ENCODE measurements at regions not wholly inside any gene's neighbourhood (a gene's known extent, or its start where the extent isn't known, plus 50 kb on each side); places are given as distances from the start of the nearest gene placed in this dataset.

- no peak overlapping the region for H2AFZ ChIP-seq (ENCODE audit: low read length)
- no peaks in the 10 kb centered on the region for H3K27me3 ChIP-seq (ENCODE audit: insufficient read depth, low read length)
- H3K4me3 ChIP-seq (ENCODE audit: insufficient read depth, low read length) = no peak overlapping the region
- H3K27ac ChIP-seq (ENCODE audit: low read depth, low read length) = no peak overlapping the region
- DNase-seq (ENCODE audit: insufficient read length, low spot score, missing footprints) = no peak
- H3K79me2 ChIP-seq (ENCODE audit: insufficient read depth, low read length) = no peaks in the 10 kb centered on the region
- TF ChIP-seq, protein P1, sequence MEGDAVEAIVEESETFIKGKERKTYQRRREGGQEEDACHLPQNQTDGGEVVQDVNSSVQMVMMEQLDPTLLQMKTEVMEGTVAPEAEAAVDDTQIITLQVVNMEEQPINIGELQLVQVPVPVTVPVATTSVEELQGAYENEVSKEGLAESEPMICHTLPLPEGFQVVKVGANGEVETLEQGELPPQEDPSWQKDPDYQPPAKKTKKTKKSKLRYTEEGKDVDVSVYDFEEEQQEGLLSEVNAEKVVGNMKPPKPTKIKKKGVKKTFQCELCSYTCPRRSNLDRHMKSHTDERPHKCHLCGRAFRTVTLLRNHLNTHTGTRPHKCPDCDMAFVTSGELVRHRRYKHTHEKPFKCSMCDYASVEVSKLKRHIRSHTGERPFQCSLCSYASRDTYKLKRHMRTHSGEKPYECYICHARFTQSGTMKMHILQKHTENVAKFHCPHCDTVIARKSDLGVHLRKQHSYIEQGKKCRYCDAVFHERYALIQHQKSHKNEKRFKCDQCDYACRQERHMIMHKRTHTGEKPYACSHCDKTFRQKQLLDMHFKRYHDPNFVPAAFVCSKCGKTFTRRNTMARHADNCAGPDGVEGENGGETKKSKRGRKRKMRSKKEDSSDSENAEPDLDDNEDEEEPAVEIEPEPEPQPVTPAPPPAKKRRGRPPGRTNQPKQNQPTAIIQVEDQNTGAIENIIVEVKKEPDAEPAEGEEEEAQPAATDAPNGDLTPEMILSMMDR (IDR thresholded peaks at IDR 0.05; ENCODE audit: extremely low read depth, low read depth, low read length) = no peak
- H3K36me3 ChIP-seq (ENCODE audit: insufficient read depth, low read length) = no peaks in the 10 kb centered on the region
- H4K20me1 ChIP-seq (ENCODE audit: insufficient read depth, low read length) = no peaks in the 10 kb centered on the region
- H3K4me1 ChIP-seq (ENCODE audit: insufficient read depth, low read length) = no peaks in the 10 kb centered on the region
- no peaks in the 10 kb centered on the region for H3K9me3 ChIP-seq (ENCODE audit: low read depth, low read length)
- H3K4me2 ChIP-seq (ENCODE audit: insufficient read depth, low read length) = no peak overlapping the region
These were observed 317.8 kb upstream of the FANCL start for GRCh38 chr2:58558881-58559280.

DNA sequence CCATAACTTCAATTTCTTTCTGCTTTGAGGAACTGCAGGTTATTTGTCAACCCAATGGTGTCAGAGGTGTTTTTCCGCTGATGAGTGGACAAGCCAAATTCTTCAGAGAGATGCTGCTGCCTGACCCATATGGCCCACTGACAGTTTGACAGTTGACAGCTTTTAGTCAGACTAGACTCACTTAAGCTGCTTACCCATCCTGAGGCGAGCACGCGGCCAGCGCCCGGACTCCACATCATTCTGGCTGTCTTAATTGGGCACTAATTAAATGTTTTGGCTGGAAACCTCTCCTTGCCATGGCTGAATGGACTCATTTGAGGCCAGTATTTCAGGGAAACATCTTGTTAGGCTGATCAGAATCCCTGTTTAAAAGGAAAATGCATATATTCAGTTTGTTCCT, 316.1 kb upstream of the FANCL start:
- TF ChIP-seq, protein P1 (IDR thresholded peaks at IDR 0.05; ENCODE audit: extremely low read depth, low read depth, low read length) = no peak
- peak; percentile 0 for DNase-seq (ENCODE audit: insufficient read length, low spot score, missing footprints)
- H3K4me1 ChIP-seq (ENCODE audit: insufficient read depth, low read length) = no peaks in the 10 kb centered on the region
- H3K4me3 ChIP-seq (ENCODE audit: insufficient read depth, low read length) = no peak overlapping the region
- no peaks in the 10 kb centered on the region for H3K9me3 ChIP-seq (ENCODE audit: low read depth, low read length)
- no peaks in the 10 kb centered on the region for H3K36me3 ChIP-seq (ENCODE audit: insufficient read depth, low read length)
- H3K4me2 ChIP-seq (ENCODE audit: insufficient read depth, low read length) = no peak overlapping the region
- H3K79me2 ChIP-seq (ENCODE audit: insufficient read depth, low read length) = no peaks in the 10 kb centered on the region
- H2AFZ ChIP-seq (ENCODE audit: low read length) = no peak overlapping the region
- H4K20me1 ChIP-seq (ENCODE audit: insufficient read depth, low read length) = no peaks in the 10 kb centered on the region
- H3K27me3 ChIP-seq (ENCODE audit: insufficient read depth, low read length) = no peaks in the 10 kb centered on the region
- no peak overlapping the region for H3K27ac ChIP-seq (ENCODE audit: low read depth, low read length)

DNA sequence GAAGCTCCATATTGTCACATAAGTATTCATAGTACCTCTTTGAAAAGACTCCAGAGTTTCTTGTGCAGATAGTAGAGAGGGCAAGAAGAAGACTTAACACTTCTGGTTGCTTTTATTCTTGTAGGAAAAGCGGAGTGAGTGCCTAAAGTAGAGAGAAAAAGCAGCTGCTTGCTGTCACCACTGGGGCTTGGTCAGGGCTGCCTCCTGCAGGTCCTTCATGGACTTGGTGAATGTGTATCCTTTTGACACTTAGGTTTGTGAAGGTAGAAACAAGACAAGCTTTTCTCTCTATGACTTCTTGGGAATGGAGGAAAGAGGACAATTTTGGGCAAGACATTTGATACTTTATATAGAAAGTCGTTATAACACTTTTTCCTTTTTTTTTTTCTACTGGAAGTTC, 312.8 kb upstream of the FANCL start:
- Histone ChIP-seq H4K20me1 (ENCODE audit: insufficient read depth, low read length) (no peaks in the 10 kb centered on the region), H3K9me3 (ENCODE audit: low read depth, low read length) (no peaks in the 10 kb centered on the region), H3K27ac (ENCODE audit: low read depth, low read length) (no peak overlapping the region), H3K27me3 (ENCODE audit: insufficient read depth, low read length) (no peaks in the 10 kb centered on the region), H3K4me3 (ENCODE audit: insufficient read depth, low read length) (no peak overlapping the region), H3K4me1 (ENCODE audit: insufficient read depth, low read length) (no peaks in the 10 kb centered on the region), H3K79me2 (ENCODE audit: insufficient read depth, low read length) (no peaks in the 10 kb centered on the region), H2AFZ (ENCODE audit: low read length) (no peak overlapping the region), H3K36me3 (ENCODE audit: insufficient read depth, low read length) (no peaks in the 10 kb centered on the region), H3K4me2 (ENCODE audit: insufficient read depth, low read length) (no peak overlapping the region)
- no peak for DNase-seq (ENCODE audit: insufficient read length, low spot score, missing footprints)
- TF ChIP-seq, protein P1 (IDR thresholded peaks at IDR 0.05; ENCODE audit: extremely low read depth, low read depth, low read length) = no peak

DNA sequence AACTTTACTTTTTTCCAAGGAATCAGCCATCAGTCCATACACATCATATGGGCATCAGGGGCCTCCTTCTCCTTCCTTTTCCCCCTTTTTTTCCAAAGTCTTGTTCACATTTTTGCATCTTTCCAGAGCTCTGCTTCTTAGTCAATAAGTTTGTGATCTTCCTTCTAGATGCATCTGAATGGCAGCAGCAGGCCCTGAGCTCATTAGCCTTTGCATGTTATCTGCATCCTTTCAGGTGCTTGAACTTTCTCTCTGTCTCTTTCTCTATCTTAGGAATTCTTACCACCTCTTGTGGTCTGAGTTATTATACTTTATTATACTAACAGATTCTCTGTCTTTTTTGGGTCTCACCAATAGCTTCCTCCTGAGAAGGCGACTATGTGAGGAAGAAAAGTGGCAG, 312.4 kb upstream of the FANCL start:
- no peak overlapping the region for H2AFZ ChIP-seq (ENCODE audit: low read length)
- H3K4me2 ChIP-seq (ENCODE audit: insufficient read depth, low read length) = no peak overlapping the region
- no peaks in the 10 kb centered on the region for H4K20me1 ChIP-seq (ENCODE audit: insufficient read depth, low read length)
- no peaks in the 10 kb centered on the region for H3K4me1 ChIP-seq (ENCODE audit: insufficient read depth, low read length)
- TF ChIP-seq, protein P1 (IDR thresholded peaks at IDR 0.05; ENCODE audit: extremely low read depth, low read depth, low read length) = no peak
- DNase-seq (ENCODE audit: insufficient read length, low spot score, missing footprints) = no peak
- H3K79me2 ChIP-seq (ENCODE audit: insufficient read depth, low read length) = no peaks in the 10 kb centered on the region
- no peaks in the 10 kb centered on the region for H3K27me3 ChIP-seq (ENCODE audit: insufficient read depth, low read length)
- no peak overlapping the region for H3K4me3 ChIP-seq (ENCODE audit: insufficient read depth, low read length)
- H3K9me3 ChIP-seq (ENCODE audit: low read depth, low read length) = no peaks in the 10 kb centered on the region
- no peaks in the 10 kb centered on the region for H3K36me3 ChIP-seq (ENCODE audit: insufficient read depth, low read length)
- H3K27ac ChIP-seq (ENCODE audit: low read depth, low read length) = no peak overlapping the region

Measured in osteoblast (primary cell).